IPS-NIHi7 (cell line): ENCODE measurements at regions not wholly inside any gene's neighbourhood (a gene's known extent, or its start where the extent isn't known, plus 50 kb on each side); places are given as distances from the start of the nearest gene placed in this dataset.
A peak's percentile ranks its signal among the peaks of the same experiment; 100 is the strongest.

Experiments used
- DNase-seq: peaks from one replicate; pipeline ENCODE4 v3.0.0; 2012; ENCODE audit warnings: mixed read lengths; ENCODE audit errors: extremely low spot score

DNA sequence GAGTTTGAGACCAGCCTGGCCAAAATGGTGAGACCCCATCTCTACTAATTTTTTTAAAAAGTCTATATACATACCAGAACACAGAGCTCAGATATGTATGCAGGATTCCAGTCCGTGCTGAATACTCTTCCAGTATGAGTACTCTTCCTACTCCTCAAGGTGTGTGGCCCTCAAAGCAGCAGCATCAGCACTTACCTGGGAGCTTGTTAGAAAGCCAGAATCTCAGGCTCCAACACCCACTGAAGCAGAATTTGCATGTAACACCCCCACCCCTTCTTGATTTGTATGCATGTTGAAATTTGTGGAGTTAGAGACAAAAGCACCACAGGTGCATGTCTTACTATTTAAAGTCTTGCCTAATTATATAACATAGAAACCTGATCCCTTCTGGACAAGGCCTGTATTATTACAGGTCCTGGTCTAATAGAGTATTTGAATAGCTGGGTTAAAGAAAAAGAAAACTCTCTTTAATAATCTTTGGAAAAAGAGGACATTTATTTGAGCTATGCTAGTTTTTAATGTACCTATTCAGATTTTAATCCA is 50.3 kb upstream of the NFE2L2 start:
- no peak for DNase-seq

DNA sequence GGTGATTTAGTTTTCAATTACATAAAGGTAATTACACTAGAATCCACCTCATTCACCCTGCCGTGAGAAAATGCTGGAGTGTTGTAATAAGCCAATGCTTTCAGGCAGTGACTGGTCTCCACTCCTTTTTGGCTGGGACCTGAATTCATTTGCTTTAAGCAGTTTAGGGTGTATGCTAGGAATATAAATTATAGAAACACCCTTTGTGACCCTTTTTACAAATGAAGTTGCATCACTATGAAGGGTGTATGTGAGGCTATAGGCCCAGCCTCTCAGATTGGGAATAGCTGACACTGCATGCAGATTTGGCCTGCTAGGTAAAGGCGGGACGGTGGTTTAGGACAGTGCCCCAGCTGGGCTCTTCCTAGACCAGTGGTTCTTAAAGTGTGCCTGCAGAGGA is 50.8 kb upstream of the NFE2L2 start:
- DNase-seq: no peak

- no peak for DNase-seq
These were observed 52.2 kb upstream of the NFE2L2 start for GRCh38 chr2:177316756-177317155.

DNA sequence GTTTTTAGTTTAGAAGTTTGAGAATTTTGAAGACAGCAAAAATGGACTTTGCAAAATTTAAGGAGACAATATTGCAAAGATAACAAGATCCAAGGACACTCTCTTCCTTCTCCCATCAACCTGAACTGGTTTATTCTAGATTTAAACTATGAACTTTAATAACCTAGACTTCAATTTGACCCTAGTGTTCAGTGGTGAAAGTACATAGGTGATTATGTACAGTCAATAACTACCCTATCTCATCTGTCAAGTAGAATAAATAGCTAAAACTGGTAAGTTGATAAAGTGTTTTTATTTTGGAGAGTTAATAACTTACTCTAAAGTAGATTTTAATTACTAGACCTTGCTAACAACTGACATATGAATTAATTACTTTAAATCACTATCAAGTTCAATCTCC is 52.9 kb upstream of the NFE2L2 start:
- DNase-seq: no peak

- DNase-seq: no peak
These were observed 53.3 kb upstream of the NFE2L2 start for GRCh38 chr2:177317857-177318256.

DNA sequence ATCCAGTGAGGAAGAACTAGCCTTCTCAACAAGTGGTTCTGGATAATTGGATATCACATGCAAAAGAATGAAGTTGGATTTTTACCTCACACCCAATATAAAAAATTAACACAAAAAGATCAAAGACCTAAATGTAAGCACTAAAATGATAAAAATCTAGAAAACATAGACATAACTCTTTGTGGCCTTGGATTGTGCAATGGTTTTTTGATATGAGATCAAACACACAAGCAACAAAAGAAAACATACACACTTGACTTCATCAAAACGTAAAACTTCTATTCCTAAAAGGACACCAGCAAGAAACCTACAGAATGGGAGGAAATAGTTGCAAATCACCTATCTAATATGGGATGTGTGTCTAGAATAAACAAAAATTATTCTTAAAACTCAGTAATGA is 54.1 kb upstream of the NFE2L2 start:
- DNase-seq: no peak

DNA sequence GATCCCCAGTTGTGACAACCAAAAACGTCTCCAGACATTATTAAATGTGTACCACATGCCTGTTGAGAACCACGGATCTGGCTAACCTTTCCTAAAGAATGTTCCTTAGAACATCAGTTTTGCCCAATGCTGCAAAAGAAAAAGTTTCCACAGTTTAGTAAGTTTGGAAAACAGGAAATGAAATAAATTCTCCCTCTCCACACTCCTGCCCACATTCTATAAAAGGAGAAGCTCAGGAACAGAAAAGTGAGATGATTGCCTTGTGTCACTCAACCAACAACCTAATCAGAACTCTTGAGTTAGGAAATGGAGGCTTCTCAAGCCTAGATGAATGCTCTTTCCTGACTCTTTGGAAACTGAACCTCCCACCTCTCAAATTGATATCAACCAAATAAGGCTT is 56.1 kb upstream of the NFE2L2 start:
- no peak for DNase-seq

- no peak for DNase-seq
These were observed 58.3 kb upstream of the NFE2L2 start for GRCh38 chr2:177322801-177323261.

DNA sequence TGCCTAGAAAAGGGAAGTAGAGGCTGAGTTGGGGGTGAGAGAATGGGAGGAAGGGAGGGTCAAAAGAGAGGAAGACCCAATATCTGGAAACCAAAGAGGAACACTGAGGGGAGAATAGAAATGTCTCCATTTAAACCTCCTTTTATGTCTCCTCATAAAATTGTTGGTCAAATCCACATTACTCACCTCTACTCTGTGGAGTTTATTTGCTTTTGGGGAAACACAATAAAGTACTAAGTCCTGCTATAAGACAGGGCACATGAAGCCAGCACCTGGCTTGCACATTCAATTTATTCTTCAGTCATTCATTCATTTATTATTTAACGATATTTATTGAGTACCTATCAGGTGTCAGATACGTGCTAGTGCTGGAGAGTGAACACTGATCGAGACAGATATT is 60.3 kb upstream of the NFE2L2 start:
- no peak for DNase-seq

DNA sequence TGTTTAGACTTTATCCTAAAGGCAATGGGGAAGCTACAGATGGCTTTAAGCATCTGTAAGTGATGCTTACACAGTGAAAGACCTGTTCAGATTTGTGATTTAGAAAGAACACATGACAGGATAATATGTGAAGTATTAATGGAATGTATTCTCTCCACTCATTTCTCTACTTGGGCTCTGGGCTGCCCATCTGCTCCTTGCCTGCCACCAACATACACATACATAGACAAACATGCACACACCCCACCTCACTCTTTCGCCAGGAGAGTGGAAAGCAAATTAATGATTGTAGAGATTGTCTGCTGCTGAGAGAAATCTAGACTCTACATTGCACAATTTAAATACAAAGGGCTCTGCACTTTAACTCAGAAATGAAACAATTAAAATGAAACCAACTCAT is 61.0 kb upstream of the NFE2L2 start:
- DNase-seq: no peak

DNA sequence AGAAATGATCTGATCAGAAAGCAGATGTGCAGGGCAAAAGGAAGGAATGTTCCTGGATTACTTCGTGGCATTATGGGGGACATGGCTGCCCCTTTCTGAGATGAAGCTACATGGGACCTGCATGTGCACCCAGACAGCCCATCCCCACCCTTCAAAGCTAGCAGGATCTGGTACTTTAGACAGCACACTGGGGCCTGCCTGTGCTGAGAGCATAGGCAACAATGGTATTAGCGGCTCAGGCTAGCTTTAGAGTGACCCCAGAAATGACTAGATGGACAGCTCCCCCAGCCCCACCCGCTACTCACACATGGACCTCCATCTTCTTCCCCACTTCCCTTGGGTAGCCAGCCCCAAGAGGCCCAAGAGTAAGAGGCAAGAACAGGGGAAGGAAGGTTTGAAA is 61.5 kb upstream of the NFE2L2 start:
- DNase-seq: no peak

GRCh38 chr2:177326591-177326990 is 62.1 kb upstream of the NFE2L2 start:
- no peak for DNase-seq

DNA sequence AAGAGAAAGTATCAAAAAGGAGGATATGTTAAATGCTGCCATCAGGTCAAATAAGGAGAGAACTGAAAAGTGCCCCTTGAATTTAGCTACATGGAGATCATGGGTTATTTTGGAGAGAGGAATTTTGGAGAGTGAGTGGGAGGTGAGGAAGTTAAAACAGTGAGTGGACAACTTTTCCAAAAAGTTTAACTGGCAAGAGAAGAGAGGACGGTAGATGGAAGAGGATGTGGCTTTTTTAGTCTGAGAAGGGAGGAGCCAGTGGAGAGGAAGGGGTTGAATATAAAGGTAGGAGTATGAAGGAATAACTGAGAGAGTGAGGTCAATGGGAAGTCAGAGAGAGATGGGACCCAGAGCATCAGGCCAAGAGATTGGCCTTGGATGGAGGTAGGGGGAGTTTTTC is 62.5 kb upstream of the NFE2L2 start:
- no peak for DNase-seq

DNA sequence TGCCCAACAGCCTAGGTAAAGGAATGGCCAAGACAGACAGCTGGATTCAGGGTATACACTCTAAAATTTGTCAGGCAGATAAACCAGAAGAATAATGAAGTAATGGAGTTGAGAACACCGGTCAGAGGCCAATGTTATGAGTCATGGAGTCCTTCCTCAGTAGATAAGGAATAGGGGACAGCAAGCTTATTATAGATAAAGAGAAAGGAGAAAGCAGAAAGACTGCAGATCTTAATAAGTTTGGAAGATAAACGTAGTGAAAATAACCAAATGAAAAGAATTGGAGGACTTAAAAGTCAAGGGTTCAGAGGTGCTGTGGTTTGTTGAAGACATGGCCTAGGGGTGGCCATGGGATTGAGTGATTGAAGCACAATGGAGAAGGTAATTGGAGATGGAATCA is 63.5 kb upstream of the NFE2L2 start:
- no peak for DNase-seq

DNA sequence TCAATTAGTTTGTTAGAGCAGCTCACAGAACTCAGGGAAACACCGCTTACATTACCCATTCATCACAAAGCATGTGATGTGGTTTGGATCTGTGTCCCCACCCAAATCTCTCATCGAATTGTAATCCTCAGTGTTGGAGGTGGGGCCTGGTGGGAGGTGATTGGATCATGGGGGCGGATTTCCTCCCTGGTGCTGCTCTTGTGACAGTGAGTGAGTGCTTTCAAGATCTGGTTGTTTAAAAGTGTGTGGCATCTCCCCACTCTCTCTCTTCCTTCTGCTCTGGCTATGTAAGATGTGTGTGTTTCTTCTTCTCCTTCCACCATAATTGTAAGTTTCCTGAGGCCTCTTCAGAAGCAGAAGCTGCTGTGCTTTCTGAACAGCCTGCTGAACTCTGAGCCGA is 63.5 kb upstream of the AGPS start:
- DNase-seq: no peak

DNA sequence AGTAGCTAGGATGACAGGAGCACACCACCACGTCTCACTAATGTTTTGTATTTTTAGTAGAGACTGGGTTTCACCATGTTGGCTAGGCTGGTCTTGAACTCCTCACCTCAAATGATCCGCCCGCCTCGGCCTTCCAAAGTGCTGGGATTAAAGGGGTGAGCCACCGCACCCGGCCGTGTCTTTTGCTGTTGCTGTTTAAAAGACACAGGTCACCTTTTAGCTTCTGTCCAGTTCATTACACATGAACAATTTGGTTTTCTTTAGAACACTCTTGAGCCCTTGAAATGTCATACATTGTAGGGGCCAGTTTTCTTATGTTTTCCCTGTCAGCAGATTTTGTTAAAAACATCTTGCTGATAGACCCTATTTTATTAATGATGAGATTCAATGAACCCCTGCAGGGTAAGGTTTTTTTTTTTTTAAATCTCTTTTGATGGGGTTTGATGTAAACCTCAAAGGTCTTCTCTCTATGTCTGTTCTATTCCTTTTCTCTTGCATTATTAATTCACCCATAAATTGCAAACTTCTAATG is 61.0 kb upstream of the AGPS start:
- DNase-seq: no peak

- DNase-seq: peak; percentile 64
These were observed 60.3 kb upstream of the AGPS start for GRCh38 chr2:177332026-177332991.

- no peak for DNase-seq
These were observed 59.6 kb upstream of the AGPS start for GRCh38 chr2:177332992-177333388.

DNA sequence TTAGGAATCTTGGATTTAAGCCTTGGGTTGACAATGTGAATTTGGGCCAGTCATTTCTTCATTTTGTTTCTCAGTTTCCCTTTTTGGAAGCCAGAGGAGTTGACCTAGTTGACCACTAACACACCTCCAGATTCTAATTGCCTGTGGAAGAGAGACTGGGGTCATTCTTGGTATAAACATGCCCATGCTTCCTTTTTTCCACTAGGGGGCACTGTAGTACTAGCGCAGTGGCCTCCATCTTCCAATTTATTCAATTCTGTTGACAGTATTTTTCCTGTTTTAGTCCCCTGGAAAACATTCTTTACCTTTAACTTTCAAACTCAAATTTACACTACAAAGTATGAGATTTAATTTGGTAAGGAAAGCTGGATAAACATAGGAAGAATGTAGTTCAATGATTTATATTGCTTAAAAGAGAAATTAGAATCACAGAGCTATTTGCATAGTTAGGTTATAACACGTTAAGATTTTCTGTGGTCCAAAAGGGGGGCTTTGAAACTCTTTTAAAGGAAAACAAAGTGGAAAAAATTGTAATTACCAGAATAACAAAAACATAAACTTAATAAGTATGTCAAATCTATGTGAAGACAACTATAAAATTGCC is 57.5 kb upstream of the AGPS start:
- peak; percentile 52 for DNase-seq

DNA sequence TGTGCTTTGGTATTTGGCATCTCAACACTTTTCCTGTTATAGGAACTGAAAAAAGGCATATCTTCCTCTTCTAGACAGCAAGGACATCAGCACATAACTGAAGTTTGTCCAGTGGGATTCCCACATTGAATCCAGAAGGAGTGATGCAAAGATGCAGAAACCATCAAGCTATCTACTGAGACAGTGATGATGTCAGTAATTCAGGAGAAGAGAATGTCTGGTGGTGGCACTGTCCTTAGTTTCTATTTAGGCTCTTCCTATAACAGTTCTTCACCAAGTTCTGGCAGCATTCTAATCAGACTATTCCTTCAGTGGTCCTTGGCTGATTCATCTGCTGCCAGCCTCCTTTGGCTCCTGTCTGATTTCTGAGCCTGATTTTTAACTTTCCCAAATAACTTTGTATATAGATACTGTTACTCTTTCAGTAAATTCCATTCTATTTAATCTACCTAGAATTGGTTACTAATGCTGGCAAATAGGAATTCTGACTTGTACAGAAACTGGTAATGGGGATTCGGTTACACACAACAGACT is 56.6 kb upstream of the AGPS start:
- no peak for DNase-seq

GRCh38 chr2:177338177-177338721 is 54.3 kb upstream of the AGPS start:
- no peak for DNase-seq

- DNase-seq: no peak
These were observed 52.4 kb upstream of the AGPS start for GRCh38 chr2:177340158-177340557.
